ENCODE measurements at regions not wholly inside any gene's neighbourhood (a gene's known extent, or its start where the extent isn't known, plus 50 kb on each side); places are given as distances from the start of the nearest gene placed in this dataset.
A peak's percentile ranks its signal among the peaks of the same experiment; 100 is the strongest.

GRCh38 chr4:149166365-149166764 lies 649.3 kb downstream of the IQCM start:
- DNase-seq (ENCODE audit: low read depth) = no peak
- H3K4me3 ChIP-seq (ENCODE audit: low read length) = no peak overlapping the region
- no peak for TF ChIP-seq CTCF (conservative IDR thresholded peaks at IDR 0.05; ENCODE audit: low read depth, low read length)

- DNase-seq (ENCODE audit: low read depth) = peak; percentile 54
- peak; percentile 19 for TF ChIP-seq CTCF (conservative IDR thresholded peaks at IDR 0.05; ENCODE audit: low read depth, low read length)
- no peak overlapping the region for H3K4me3 ChIP-seq (ENCODE audit: low read length)
Measured at GRCh38 chr4:149164282-149164681, 651.4 kb downstream of the IQCM start.

- no peak overlapping the region for H3K4me3 ChIP-seq (ENCODE audit: low read length)
- peak; percentile 78 for DNase-seq (ENCODE audit: low read depth)
- TF ChIP-seq CTCF (conservative IDR thresholded peaks at IDR 0.05; ENCODE audit: low read depth, low read length) = no peak
Measured at GRCh38 chr4:149161247-149161646, 654.4 kb downstream of the IQCM start.

- no peak for TF ChIP-seq CTCF (conservative IDR thresholded peaks at IDR 0.05; ENCODE audit: low read depth, low read length)
- no peak for DNase-seq (ENCODE audit: low read depth)
- no peak overlapping the region for H3K4me3 ChIP-seq (ENCODE audit: low read length)
Measured at GRCh38 chr4:149160370-149160769, 655.3 kb downstream of the IQCM start.

- H3K4me3 ChIP-seq (ENCODE audit: low read length) = no peak overlapping the region
- TF ChIP-seq CTCF (conservative IDR thresholded peaks at IDR 0.05; ENCODE audit: low read depth, low read length) = no peak
- DNase-seq (ENCODE audit: low read depth) = no peak
Measured at GRCh38 chr4:149158817-149159216, 656.8 kb downstream of the IQCM start.

- no peak for DNase-seq (ENCODE audit: low read depth)
- H3K4me3 ChIP-seq (ENCODE audit: low read length) = no peak overlapping the region
- TF ChIP-seq CTCF (conservative IDR thresholded peaks at IDR 0.05; ENCODE audit: low read depth, low read length) = no peak
Measured at GRCh38 chr4:149145803-149146202, 669.8 kb downstream of the IQCM start.

- no peak for DNase-seq (ENCODE audit: low read depth)
- no peak overlapping the region for H3K4me3 ChIP-seq (ENCODE audit: low read length)
- TF ChIP-seq CTCF (conservative IDR thresholded peaks at IDR 0.05; ENCODE audit: low read depth, low read length) = no peak
Measured at GRCh38 chr4:149144060-149144459, 671.6 kb downstream of the IQCM start.
